NCI-H1417 treated with DMSO at 0.1 percent for 48 hours (cell line): ENCODE measurements at regions not wholly inside any gene's neighbourhood (a gene's known extent, or its start where the extent isn't known, plus 50 kb on each side); places are given as distances from the start of the nearest gene placed in this dataset.

Experiments used
- DNase-seq: peaks from one replicate; lab custom pipeline; 2025; lab: John Stamatoyannopoulos, UW

DNA sequence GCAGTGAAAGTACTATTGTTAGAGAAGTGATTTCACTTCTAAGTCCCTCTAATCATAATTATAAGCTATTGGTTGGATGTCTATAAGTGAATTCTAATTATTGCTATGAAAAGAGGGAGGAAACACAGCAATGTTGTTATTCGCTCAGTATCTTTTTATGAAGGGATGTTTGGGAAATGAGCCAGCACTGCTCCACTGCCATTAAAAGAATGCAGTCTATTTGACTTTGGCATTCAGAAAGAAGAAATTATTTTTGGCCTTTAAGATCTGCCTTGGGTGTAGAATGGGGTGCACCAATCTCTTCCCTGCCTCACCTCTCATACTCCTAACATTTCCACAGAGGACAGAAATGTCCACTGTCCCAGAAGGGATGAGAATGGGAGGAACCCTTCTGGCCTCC, 332.0 kb downstream of the SPATA31D1 start:
- no peak for DNase-seq

DNA sequence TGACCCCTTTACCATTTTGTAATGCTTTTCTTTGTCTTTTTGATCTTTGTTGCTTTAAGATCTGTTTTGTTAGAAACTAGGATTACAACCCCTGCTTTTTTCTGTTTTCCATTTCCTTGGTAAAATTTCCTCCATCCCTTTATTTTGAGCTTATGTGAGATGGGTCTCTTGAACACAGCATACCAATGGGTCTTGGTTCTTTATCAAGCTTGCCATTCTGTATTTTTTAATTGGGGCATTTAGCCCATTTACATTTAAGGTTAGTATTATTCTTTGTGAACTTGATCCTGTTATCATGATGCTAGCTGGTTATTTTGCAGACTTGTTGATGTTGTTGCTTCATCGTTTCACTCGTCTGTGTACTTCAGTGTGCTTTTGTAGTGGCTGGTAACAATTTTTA, 337.3 kb downstream of the SPATA31D1 start:
- no peak for DNase-seq

DNA sequence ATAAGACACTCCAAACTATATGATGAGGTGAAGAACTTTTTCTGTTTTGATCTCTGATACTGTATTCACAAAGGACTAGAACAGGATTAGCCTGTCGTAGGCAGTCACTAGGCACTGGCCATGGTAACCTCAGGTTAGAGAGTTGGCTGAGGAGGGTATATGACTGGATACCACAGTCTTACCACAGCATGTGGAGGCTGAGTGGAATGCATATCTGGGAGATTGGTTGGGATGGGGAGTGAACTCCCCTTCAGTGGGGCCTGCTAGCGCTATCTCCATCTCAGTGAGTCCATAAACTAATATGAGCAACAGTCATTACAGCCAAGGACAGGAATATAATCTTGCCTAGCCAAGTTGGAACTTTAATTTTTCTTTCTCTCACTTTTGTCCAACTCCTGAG, 339.1 kb downstream of the SPATA31D1 start:
- no peak for DNase-seq

DNA sequence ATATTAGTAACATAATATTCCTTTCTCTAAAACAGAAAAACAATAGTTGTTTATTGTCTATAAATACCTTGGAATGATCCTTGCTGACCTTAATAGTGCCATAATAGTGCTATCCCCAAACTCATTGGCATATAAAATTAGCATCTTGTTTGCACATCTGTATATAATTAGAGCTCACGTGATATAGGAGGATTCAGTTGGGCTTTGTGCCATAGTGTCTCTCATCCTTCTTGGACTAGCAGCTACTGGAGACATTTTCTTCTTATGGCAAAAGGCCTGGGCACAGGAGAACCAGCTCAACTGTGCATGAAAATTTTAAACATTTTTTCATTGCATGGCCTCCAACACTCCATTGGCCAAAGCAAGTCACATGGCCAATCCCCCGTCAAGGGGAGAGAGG, 342.5 kb downstream of the SPATA31D1 start:
- DNase-seq = no peak

DNA sequence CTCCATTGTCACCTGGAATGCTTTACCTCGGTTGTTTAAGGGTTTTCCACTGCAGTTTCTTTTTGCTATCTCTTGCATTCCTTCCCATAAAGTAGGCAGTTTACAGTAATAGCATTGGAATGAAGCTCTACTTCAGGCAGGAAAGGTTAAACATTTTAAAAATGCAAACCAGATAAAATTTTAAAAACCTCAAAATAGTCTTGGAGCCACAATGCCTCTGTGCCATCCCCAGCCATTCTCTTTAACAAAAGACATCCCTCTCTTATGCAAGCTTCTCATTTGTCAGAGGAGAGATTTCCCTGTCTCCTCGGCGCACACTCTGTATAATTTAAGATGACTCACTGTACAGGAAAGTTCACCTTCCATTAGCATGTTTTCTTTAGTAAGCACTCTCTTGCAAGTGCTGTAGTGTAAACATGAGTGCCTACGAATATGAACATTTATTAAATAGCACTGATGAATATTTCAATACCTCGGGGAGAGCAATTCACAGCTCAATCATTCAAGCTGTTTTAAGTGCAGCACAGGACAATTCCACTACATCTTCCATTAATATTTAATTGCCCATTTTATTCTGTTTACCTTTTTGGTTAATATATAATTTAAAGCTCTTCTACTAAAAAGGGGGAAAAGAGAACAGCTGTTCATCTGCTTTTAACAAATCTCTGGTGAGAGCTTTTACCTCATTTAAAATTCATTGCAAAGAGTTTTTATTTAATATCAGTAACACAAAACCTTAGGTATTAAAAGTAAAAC, 343.6 kb downstream of the SPATA31D1 start:
- DNase-seq = peak; percentile 75

DNA sequence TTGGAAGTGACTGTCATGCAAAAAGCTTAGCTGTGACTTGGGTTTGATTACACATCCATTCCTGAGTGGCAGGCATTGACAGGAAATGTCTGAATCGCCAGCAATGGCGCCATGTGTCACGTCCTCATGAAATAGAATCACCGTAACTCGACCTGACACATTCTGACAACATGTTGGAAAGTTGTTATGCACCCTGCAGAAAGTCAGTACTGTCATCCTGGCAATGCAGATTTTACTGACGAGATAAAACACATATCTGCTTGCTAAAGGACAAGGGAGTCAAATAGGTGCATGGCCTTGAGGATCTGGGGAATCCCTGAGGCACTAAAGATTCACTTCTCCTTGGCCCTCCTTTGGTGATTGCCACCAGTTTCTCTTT, 344.2 kb downstream of the SPATA31D1 start:
- peak; percentile 66 for DNase-seq

DNA sequence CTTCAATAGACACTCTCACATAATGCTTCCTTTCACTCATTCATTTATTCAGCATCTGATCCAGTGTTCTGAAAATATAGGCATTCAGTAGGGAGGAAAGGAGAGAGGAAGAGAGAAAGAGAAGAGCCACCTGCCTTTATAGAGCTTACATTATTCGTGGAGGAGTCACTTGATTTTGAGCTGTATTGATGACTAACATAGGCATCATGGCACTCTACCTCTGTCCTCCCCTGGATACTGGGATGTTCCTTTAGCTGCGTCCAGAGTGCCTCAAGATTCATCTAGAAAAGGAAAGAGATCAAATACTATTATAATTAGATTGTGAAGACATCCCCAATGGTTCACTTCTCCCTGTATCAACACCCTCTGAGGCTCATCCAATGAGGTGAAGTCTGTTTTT, 345.1 kb downstream of the SPATA31D1 start:
- DNase-seq = no peak

DNA sequence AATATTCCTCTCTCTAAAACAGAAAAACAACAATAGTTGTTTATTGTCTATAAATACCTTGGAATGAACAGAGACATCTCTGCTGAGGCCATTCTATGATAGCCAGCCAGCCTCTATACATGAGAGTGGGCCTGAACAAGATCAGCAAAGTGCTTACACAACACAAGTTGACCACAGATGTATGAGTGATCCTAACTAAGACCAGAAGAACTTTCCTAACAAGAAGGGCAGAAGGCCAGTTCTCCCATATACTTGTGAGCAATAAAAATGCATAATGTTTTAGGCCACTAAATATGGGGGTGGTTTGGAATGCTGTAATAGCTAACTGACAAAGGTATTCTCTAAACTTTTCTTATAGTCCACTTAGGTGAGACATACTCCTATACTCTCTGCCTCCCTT, 345.7 kb downstream of the SPATA31D1 start:
- no peak for DNase-seq

DNA sequence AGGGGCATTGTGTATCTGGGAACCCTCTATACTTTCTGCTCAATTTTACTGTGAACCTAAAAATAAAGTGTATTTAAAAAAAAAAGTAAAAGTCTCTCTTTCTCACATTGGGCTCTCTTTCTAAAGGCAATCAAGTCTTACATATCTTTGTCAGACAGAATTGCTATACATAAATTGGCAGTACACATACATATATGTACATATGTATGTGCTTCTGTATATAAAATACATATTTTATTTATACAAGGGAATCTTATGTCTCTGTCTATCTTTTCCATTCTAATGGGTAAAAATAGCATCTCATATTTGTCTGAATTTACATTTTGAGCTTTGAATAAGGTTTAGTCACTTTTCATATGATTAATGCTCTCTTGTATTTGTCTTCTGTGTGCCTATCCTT, 348.8 kb downstream of the SPATA31D1 start:
- no peak for DNase-seq

DNA sequence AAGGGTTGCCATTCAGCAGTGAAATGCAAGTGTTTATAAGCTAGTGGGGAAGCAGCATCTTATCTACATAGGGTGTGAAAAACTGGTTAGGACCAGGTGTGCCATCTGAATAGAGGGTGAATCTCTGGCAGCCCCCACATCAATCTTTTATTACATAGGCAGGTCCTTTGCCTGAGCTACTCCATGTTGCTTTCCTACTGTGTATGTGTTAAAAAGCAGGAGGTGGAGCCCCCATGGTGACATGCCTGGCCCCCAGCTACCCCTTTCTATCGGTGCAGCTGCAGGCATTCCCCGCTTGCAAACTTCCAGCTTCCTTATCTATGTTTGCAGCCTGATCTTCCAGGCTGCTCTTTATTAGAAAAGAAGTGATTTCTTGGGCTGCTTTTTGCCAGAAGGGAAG, 353.5 kb downstream of the SPATA31D1 start:
- no peak for DNase-seq

DNA sequence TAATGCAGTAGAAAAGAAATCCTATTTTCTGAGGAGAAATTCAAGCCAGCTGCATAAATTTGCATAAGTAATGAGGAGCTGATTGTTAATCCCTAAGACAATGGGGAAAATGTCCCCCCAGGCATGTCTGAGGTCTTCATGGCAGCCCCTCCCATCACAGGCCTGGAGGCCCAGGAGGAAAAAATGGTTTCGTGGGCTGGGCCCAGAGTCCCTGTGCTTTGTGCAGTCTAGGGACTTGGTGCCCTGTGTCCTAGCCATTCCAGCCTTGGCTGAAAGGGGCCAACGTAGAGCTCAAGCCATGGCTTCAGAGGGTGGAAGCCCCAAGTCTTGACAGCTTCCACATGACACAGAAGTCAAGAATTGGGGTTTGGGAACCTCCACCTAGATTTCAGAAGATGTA, 357.5 kb downstream of the SPATA31D1 start:
- DNase-seq = no peak

DNA sequence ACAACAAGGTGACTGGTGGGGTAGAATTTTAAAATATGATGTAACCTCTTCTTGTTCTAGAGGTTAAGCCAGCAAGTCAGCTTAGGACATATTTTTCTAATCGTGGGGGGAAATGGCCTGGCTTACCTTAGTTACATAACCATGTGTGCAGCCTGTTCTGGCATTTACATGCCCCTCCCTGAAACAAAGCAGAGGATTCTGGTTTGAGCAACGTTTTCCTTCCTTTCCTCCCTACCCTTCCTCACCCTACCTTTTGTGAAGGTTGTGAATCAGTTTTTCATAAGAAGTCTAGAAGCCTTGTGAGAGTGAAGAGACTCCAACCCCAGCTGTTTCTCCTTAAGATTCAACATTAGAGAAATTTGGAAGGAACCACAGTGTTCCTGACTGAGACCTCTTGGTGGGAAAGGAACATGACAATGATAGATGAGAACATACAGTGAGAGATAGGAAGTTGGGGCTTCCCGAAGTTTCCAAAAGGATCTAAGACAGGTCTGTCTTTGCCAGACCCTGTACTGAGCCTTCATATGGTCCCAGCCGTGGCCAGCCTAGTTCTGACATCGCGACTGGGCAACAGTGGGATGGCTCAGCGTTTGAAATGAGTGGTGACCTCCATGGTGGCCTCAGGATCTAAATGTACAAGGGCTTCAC, 365.2 kb downstream of the SPATA31D1 start:
- no peak for DNase-seq

DNA sequence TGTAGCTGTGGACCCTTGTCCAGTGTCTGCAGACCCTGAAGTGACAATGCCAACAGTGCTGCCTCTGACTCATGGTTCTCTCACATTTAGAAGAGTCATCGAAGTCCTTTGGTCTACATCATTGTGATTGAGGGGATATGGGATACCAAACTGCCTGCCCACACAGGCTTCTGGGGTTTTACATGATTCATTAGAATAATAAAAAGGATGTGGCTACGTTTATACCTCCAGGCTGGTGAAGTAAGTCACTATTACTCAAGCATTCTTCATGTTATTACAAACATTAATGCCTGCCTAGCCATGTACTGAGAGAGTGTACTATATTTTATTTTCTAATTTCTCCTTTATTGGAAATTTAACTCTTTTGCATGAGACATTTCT, 365.7 kb downstream of the SPATA31D1 start:
- DNase-seq = no peak

DNA sequence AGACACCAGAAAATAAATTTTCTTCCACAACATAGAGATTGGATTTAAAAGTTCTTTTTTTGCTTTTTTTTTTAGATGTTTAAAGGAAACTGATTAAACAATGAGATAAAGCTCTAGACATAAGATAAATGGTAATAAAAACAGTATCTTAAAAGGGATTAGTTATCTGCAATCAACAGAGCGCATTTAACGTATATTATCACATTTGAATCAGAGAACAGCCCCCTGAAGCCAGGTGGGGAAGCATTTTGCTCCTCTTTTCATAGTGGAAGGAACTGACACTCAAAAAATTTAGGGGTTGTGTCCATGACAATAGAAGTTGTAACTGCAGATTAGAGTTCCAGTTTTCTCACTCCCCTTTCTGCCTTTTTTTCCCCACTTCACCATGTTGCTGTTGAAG, 367.6 kb downstream of the SPATA31D1 start:
- DNase-seq = no peak

DNA sequence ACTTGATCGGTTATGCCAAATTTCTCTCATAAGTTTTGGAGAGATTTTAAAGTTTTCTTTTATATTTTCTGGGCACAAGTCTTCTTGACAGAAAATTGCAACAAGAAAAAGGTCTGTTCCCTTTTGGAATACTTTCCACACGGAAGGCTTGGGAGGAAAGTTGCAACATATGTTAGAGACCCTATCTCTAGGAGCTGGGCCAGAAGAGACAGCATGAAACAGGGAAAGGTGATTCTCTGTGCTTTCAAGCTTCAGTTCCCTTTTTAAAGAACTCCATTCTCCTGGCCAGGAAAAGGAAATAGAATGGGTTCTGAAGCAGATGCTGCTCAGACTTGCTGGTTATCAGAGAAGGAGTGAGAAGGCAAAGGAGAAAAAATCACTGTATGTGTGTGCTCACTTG, 368.3 kb downstream of the SPATA31D1 start:
- no peak for DNase-seq

DNA sequence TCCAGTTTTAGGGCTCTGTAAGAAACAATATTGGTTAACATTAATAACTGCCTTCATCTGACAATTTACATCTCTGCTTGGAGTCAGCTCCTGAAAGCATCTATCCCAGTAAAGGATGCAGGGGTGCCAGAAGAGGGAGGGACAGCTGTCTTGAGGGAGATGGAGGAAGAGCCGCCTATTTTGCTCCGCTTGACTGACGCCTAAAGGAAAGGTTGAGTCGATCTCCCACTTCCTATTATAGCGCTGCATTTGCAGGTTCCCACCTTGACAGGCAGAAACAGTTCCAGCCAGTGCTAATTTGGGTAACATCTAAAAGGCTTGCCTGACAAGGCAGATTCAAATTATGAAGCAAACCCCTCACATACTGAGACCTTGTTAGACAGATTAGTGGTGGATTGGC, 374.6 kb downstream of the SPATA31D1 start:
- peak; percentile 53 for DNase-seq

DNA sequence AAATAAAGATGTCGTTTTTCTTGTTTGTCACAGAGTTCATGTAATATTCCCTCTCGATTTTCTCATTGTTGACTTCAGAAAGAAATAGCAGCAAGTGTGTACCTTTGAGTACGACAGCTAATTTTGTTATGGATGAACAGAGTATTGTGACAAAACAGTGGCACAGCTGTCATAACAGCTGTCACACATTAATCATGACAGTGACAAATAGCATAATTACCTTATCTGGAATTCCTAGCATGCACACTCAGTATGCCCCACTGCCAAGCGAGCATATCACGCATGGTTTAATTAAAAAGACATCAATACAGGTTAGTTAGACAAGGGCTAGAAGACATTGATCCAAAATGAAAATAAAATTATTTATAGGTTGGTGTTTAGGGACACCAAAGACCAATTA, 375.1 kb downstream of the SPATA31D1 start:
- DNase-seq = peak; percentile 53

DNA sequence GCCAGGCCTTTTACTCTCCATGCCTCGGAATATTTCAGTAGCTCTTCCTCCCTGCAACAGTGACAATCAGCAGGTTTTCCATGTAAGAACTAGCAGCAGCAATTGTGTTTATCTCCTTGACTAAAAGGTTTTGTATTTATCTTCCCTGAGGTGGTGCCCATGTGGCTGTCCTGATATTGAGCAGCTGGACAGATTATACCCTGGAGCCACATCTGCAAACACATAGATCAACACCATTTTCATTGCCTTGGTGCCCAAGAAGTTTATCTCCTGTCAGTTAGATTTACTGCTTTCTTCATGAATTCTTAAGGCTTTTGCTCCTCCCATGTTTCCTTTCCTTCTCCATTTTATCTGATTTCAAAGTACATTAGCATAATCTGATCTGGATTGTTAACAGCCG, 378.4 kb downstream of the SPATA31D1 start:
- no peak for DNase-seq

DNA sequence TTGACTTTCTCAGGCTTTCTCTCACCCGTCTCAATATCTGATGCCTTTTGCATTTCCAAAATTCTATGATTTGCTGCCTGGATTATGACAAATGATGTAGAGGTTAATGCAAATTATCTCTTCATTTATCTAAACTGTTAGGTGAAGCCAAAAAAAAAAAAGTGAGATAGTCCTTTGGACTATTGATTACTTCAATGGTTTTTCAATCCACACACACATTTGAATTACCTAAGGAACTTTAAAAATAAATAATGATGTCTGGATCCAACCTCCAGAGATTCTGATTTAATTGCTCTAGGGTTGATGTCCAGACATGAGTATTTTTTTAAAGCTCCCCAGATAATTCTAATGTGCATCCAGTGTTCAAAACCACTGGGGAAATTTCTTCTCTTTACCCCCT, 379.4 kb downstream of the SPATA31D1 start:
- DNase-seq = no peak

DNA sequence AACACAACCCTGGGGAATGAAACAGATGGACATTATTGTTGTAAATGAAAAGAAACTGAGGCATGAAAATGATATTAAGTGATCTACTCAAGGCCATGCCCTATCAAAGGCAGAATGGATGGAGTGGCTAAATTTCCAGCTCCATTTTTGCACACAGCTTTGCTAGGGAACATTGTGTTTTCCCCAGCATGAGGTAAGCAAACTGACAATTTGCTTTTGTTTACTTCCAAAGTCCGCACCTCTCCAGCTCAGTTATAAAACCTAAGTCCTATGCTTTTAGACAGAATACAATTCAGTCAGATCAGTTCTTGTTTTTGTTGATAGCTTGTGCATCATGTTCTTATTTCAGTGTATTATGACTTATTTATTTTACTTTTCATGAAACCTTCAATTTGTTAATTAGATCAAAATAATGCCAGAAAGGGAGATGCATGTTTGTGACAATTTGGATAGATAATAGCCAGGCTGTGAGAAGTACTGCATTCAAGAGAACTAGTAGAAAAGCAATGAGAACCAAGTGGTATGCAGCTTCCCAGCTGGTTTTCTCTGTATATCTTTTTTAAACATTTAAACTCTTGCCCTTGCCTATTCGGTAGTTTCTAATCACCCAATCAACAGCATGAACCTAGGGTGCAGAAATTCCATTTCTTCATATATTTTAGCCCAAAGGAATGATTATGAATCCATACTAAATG, 380.8 kb downstream of the SPATA31D1 start:
- no peak for DNase-seq

DNA sequence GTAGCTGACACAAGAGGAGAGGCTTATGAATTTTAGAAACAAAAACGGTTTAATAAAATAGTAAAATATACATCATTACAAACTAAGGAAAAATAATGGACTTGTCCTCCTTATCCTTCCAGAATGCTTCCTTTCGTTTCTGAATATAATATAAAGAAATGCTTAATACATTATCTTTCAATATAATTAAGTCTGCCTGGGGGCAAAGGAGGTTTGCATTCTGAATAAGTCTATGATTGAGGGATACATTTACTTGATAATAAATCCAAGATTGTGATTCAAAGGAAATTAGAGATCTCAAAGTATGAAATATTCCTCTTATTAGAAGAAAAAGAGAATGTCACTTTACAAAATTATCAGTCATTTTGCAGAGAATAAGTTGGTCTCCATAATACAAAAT, 386.5 kb downstream of the SPATA31D1 start:
- DNase-seq = no peak

DNA sequence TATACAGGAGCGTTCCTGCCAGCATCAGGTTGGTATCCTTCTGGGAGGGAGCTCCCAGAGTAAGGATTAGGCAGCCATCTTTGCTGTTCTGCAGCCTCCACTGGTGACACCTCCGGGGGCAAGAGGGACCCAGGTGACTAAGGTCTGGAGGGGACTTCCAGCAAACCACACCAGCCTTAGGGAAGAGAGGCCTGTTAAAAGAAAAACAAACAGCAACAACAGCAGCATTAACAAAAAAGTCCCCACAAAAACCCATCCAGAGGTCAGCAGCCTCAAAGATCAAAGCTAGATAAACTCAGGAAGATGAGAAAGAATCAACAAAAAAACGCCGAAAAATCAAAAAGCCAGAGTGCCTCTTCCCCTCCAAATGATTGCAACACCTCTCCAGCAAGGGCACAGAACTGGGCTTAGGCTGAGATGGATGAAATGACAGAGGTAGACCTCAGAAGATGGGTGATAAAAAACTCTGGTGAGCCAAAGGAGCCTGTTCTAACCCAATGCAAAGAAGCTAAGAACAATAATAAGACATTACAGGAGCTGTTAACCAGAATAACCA, 388.2 kb downstream of the SPATA31D1 start:
- DNase-seq = no peak
